ENCODE measurements at regions not wholly inside any gene's neighbourhood (a gene's known extent, or its start where the extent isn't known, plus 50 kb on each side); places are given as distances from the start of the nearest gene placed in this dataset.

GRCh38 chr7:84336766-84337165, 142.2 kb upstream of the SEMA3A start:
- TF ChIP-seq CTCF (IDR thresholded peaks at IDR 0.05; ENCODE audit: low read depth, low read length) (no peak), EZH2phosphoT487 (IDR thresholded peaks at IDR 0.05; ENCODE audit: low read depth) (no peak)

All from OCI-LY3 (cell line).